Thyroid gland (tissue), 4 donors: ENCODE measurements at regions not wholly inside any gene's neighbourhood (a gene's known extent, or its start where the extent isn't known, plus 50 kb on each side); places are given as distances from the start of the nearest gene placed in this dataset.
A peak's percentile ranks its signal among the peaks of the same experiment; 100 is the strongest.

Source experiments
- DNase-seq, 2 donors: peaks; one replicate each; pipeline ENCODE4 v3.0.0-alpha.2; 2019
- H3K27ac ChIP-seq, 3 donors: fragments of 200-600 bp; sonication (generic); 1 replicate in 2 of 3; 2 replicates in 1 of 3; pipeline ENCODE4 v1.5.1; 2016 to 2019; ENCODE audit warnings: mild to moderate bottlenecking in 1 of 3, moderate library complexity in 1 of 3
- H3K27me3 ChIP-seq: fragments of 200-600 bp; sonication (generic); one replicate; pipeline ENCODE4 v1.5.1; 2019
- H3K36me3 ChIP-seq, 2 donors: fragments of 200-600 bp; sonication (generic); one replicate each; pipeline ENCODE4 v1.5.1; 2016 to 2019
- H3K4me1 ChIP-seq, 2 donors: fragments of 200-600 bp; sonication (generic); one replicate each; pipeline ENCODE4 v1.5.1; 2017 to 2019
- H3K4me3 ChIP-seq, 3 donors: fragments of 200-600 bp; sonication (generic); replicated peaks in 1 of 3; 1 replicate in 2 of 3; 2 replicates in 1 of 3; pipeline ENCODE4 v1.5.1; 2016; ENCODE audit warnings: mild to moderate bottlenecking in 1 of 3
- H3K9me3 ChIP-seq: fragments of 200-600 bp; sonication (generic); one replicate; pipeline ENCODE4 v1.5.1; 2017
- CTCF ChIP-seq, 6 experiments: fragments of 200-600 bp in 3 of 6; fragments of 450-650 bp in 3 of 6; sonication (generic) in 3 of 6; IDR thresholded peaks; one replicate each; pipeline ENCODE4 v1.5.1; 2016 to 2019; ENCODE audit warnings: antibody characterized with exemption in 6 of 6, mild to moderate bottlenecking in 2 of 6, inconsistent platforms in 1 of 6, moderate library complexity in 1 of 6
- POLR2A ChIP-seq, 2 donors: fragments of 450-650 bp; IDR thresholded peaks; one replicate each; pipeline ENCODE4 v1.6.1; 2017; ENCODE audit warnings: antibody characterized with exemption in 2 of 2, mild to moderate bottlenecking in 2 of 2, moderate library complexity in 1 of 2
- WGBS, 2 donors: methylation state at CpG; one replicate each; pipeline ENCODE4 v1.1.5; 2017; 5-methylcytosine and 5-hydroxymethylcytosine counted together
- intact Hi-C: fragments of 100-400 bp; cut with DNase I; formaldehyde crosslinking; loops from one replicate; pipeline ENCODE4 v1.15.1; 2023

GRCh38 chr17:71470062-71470461 lies 650.8 kb upstream of the SOX9 start:
- intact Hi-C loops: loop anchor here (5.0 kb wide), 1 partner anchor 647 kb away; no protein-coding TSS in a partner anchor
- no peak overlapping the region for H3K27ac ChIP-seq
- H3K9me3 ChIP-seq: no peaks in the 10 kb centered on the region
- WGBS, 2 donors: 94 to 97% methylated on average over 3 of the region's 3 CpGs
- no peak for DNase-seq
- TF ChIP-seq CTCF (IDR thresholded peaks at IDR 0.05) (no peak), POLR2A (IDR thresholded peaks at IDR 0.05) (no peak)
- no peaks in the 10 kb centered on the region for H3K36me3 ChIP-seq
- no peaks in the 10 kb centered on the region for H3K4me1 ChIP-seq
- no peak overlapping the region for H3K4me3 ChIP-seq
- no peaks in the 10 kb centered on the region for H3K27me3 ChIP-seq

- Histone ChIP-seq H3K27me3 (no peaks in the 10 kb centered on the region), H3K27ac (no peak overlapping the region), H3K4me3 (no peak overlapping the region), H3K36me3 (no peaks in the 10 kb centered on the region), H3K9me3 (no peaks in the 10 kb centered on the region), H3K4me1 (no peaks in the 10 kb centered on the region)
- TF ChIP-seq CTCF (IDR thresholded peaks at IDR 0.05) (peak in 5 of 6 experiments; percentile 33 to 71 (median 66)), POLR2A (IDR thresholded peaks at IDR 0.05) (no peak)
- DNase-seq: peak; percentile 2 to 4
- WGBS, 2 donors: 31% methylated on average over 7 of the region's 7 CpGs
- intact Hi-C loops: loop anchor here (5.0 kb wide), 1 partner anchor 644 kb away; no protein-coding TSS in a partner anchor
Observed at GRCh38 chr17:71472809-71473789, 647.7 kb upstream of the SOX9 start.

- TF ChIP-seq POLR2A (IDR thresholded peaks at IDR 0.05) (no peak), CTCF (IDR thresholded peaks at IDR 0.05) (no peak)
- DNase-seq: no peak
- no peaks in the 10 kb centered on the region for H3K4me1 ChIP-seq
- intact Hi-C loops: loop anchor here (5.0 kb wide), 1 partner anchor 1065 kb away; no protein-coding TSS in a partner anchor
- 77 to 79% methylated on average over 2 of the region's 2 CpGs for WGBS, 2 donors
- H3K4me3 ChIP-seq: no peak overlapping the region
- no peaks in the 10 kb centered on the region for H3K27me3 ChIP-seq
- no peak overlapping the region for H3K27ac ChIP-seq
- no peaks in the 10 kb centered on the region for H3K9me3 ChIP-seq
- no peaks in the 10 kb centered on the region for H3K36me3 ChIP-seq
Observed at GRCh38 chr17:71477356-71477755, 643.5 kb upstream of the SOX9 start.

GRCh38 chr17:71480099-71480498 lies 640.7 kb upstream of the SOX9 start:
- Histone ChIP-seq H3K27me3 (no peaks in the 10 kb centered on the region), H3K4me1 (no peaks in the 10 kb centered on the region), H3K36me3 (no peaks in the 10 kb centered on the region), H3K9me3 (no peaks in the 10 kb centered on the region), H3K4me3 (no peak overlapping the region), H3K27ac (no peak overlapping the region)
- no peak for DNase-seq
- 63 to 66% methylated on average over 3 of the region's 3 CpGs for WGBS, 2 donors
- TF ChIP-seq POLR2A (IDR thresholded peaks at IDR 0.05) (no peak), CTCF (IDR thresholded peaks at IDR 0.05) (no peak)
- intact Hi-C loops: no loop called here

GRCh38 chr17:71482625-71483024 lies 638.2 kb upstream of the SOX9 start:
- TF ChIP-seq CTCF (IDR thresholded peaks at IDR 0.05): no peak
- no peak for TF ChIP-seq POLR2A (IDR thresholded peaks at IDR 0.05)
- WGBS, 2 donors: 60 to 74% methylated on average over 1 of the region's 1 CpG

More at GRCh38 chr17:71482625-71483024, 638.2 kb upstream of the SOX9 start:
- Histone ChIP-seq H3K36me3 (no peaks in the 10 kb centered on the region), H3K4me3 (no peak overlapping the region), H3K9me3 (no peaks in the 10 kb centered on the region), H3K27me3 (no peaks in the 10 kb centered on the region), H3K4me1 (no peaks in the 10 kb centered on the region), H3K27ac (no peak overlapping the region)
- intact Hi-C loops: no loop called here
- no peak for DNase-seq
